Neural cell (in vitro differentiated cells): ENCODE measurements at regions not wholly inside any gene's neighbourhood (a gene's known extent, or its start where the extent isn't known, plus 50 kb on each side); places are given as distances from the start of the nearest gene placed in this dataset.

Experiments
- H2AFZ ChIP-seq: fragments of 200-600, 300-800 bp; sonication (generic), shearing (Covaris generic); 2 replicates; pipeline ENCODE4 v1.6.0; 2014; ENCODE audit warnings: low read depth, mild to moderate bottlenecking, antibody characterized with exemption, low read length, moderate library complexity
- H3F3A ChIP-seq: fragments of 200-600 bp; shearing (Covaris generic); 2 replicates; pipeline ENCODE4 v1.6.1; 2016; ENCODE audit warnings: mild to moderate bottlenecking, moderate library complexity, mixed read lengths, antibody characterized with exemption, low read length; ENCODE audit not compliant: insufficient read depth, poor library complexity, severe bottlenecking
- H3K27ac ChIP-seq: fragments of 200-600, 300-800 bp; sonication (generic), shearing (Covaris generic); 2 replicates; pipeline ENCODE4 v1.5.1; 2014; ENCODE audit warnings: mild to moderate bottlenecking, low read length, moderate library complexity
- H3K27me3 ChIP-seq: fragments of 300-800, 200-600 bp; sonication (generic), shearing (Covaris generic); 2 replicates; pipeline ENCODE4 v1.6.0; 2014; ENCODE audit warnings: mild to moderate bottlenecking, low read depth, low read length, moderate library complexity; ENCODE audit not compliant: insufficient read depth
- H3K36me3 ChIP-seq: fragments of 300-800, 200-600 bp; sonication (generic), shearing (Covaris generic); 2 replicates; pipeline ENCODE4 v1.5.1; 2014; ENCODE audit warnings: mild to moderate bottlenecking, antibody characterized with exemption, low read length, moderate library complexity; ENCODE audit not compliant: insufficient read depth
- H3K4me2 ChIP-seq: fragments of 300-800, 200-600 bp; sonication (generic), shearing (Covaris generic); 2 replicates; pipeline ENCODE4 v1.6.0; 2014; ENCODE audit warnings: mild to moderate bottlenecking, low read length
- H3K4me3 ChIP-seq: fragments of 300-800, 200-600 bp; sonication (generic), shearing (Covaris generic); 2 replicates; pipeline ENCODE4 v1.5.1; 2014; ENCODE audit warnings: mild to moderate bottlenecking, low read length, moderate library complexity
- H3K79me2 ChIP-seq: fragments of 200-600 bp; shearing (Covaris generic); replicated peaks from 2 replicates; pipeline ENCODE4 v1.6.0; 2014; ENCODE audit warnings: mild to moderate bottlenecking, low read length, moderate library complexity; ENCODE audit not compliant: insufficient read depth
- H3K9ac ChIP-seq: fragments of 300-800, 200-600 bp; sonication (generic), shearing (Covaris generic); 2 replicates; pipeline ENCODE4 v1.6.1; 2016; ENCODE audit warnings: mild to moderate bottlenecking, low read length, mixed read lengths
- H3K9me2 ChIP-seq: fragments of 200-600 bp; shearing (Covaris generic); 2 replicates; pipeline ENCODE4 v1.6.1; 2016; ENCODE audit warnings: mild to moderate bottlenecking, low read length, mixed read lengths; ENCODE audit not compliant: insufficient read depth
- H3K9me3 ChIP-seq: fragments of 200-600, 300-800 bp; sonication (generic), shearing (Covaris generic); 2 replicates; pipeline ENCODE4 v1.6.1; 2016; ENCODE audit warnings: mild to moderate bottlenecking, mixed run types, low read length, moderate library complexity, mixed read lengths
- H4K20me1 ChIP-seq: fragments of 200-600 bp; shearing (Covaris generic); 2 replicates; pipeline ENCODE4 v1.6.1; 2016; ENCODE audit warnings: mild to moderate bottlenecking, mixed run types; ENCODE audit not compliant: insufficient read depth
- CTCF ChIP-seq: fragments of 450-650 bp; IDR thresholded peaks from 2 replicates; pipeline ENCODE4 v1.5.1; 2014; ENCODE audit warnings: antibody characterized with exemption, mild to moderate bottlenecking, moderate library complexity; ENCODE audit not compliant: poor library complexity, severe bottlenecking
- EP300 ChIP-seq: fragments of 450-650 bp; conservative IDR thresholded peaks from 2 replicates; pipeline ENCODE4 v1.6.1; 2014; ENCODE audit warnings: antibody characterized with exemption, mild to moderate bottlenecking, moderate library complexity; ENCODE audit not compliant: poor library complexity, severe bottlenecking
- EZH2 ChIP-seq: fragments of 200-600, 300-800 bp; shearing (Covaris generic), sonication (generic); IDR thresholded peaks from 2 replicates; pipeline ENCODE4 v1.6.1; 2014; ENCODE audit warnings: antibody characterized with exemption, low read length, borderline replicate concordance, mild to moderate bottlenecking; ENCODE audit not compliant: insufficient read depth, poor library complexity, severe bottlenecking
- MXI1 ChIP-seq: fragments of 450-650 bp; conservative IDR thresholded peaks from 2 replicates; pipeline ENCODE4 v1.6.1; 2014; ENCODE audit warnings: antibody characterized with exemption, mild to moderate bottlenecking; ENCODE audit not compliant: poor library complexity, severe bottlenecking
- POLR2AphosphoS5 ChIP-seq: IDR thresholded peaks from 2 replicates; pipeline ENCODE4 v1.6.1; 2012
- RAD21 ChIP-seq: fragments of 450-650 bp; conservative IDR thresholded peaks from 2 replicates; pipeline ENCODE4 v1.6.1; 2014; ENCODE audit warnings: antibody characterized with exemption, mild to moderate bottlenecking, moderate library complexity
- REST ChIP-seq: IDR thresholded peaks from 2 replicates; pipeline ENCODE4 v1.6.1; 2012; ENCODE audit warnings: borderline replicate concordance
- SMC3 ChIP-seq: fragments of 450-650 bp; conservative IDR thresholded peaks from 2 replicates; pipeline ENCODE4 v1.6.1; 2014; ENCODE audit warnings: antibody characterized with exemption, mild to moderate bottlenecking, moderate library complexity; ENCODE audit not compliant: poor library complexity
- TAF1 ChIP-seq: IDR thresholded peaks from 2 replicates; pipeline ENCODE4 v1.6.1; 2012; ENCODE audit warnings: low read depth

GRCh38 chr3:106510206-106510605 is 641.4 kb upstream of the CBLB start:
- no peak for TF ChIP-seq EZH2
- TF ChIP-seq POLR2AphosphoS5, result no peak
- TF ChIP-seq CTCF, result no peak
- H3K9me3 ChIP-seq, result no peaks in the 10 kb centered on the region

GRCh38 chr3:106512846-106513245 is 644.0 kb upstream of the CBLB start:
- Histone ChIP-seq H3K4me2 (no peak overlapping the region), H3K9me3 (no peaks in the 10 kb centered on the region), H3K27me3 (no peaks in the 10 kb centered on the region), H2AFZ (no peak overlapping the region), H4K20me1 (no peaks in the 10 kb centered on the region), H3K79me2 (no peaks in the 10 kb centered on the region), H3K9me2 (no peaks in the 10 kb centered on the region), H3K4me3 (no peak overlapping the region), H3F3A (no peaks in the 10 kb centered on the region), H3K36me3 (no peaks in the 10 kb centered on the region), H3K27ac (no peak overlapping the region), H3K9ac (no peak overlapping the region)
- TF ChIP-seq POLR2AphosphoS5 (no peak), MXI1 (no peak), RAD21 (no peak), TAF1 (no peak), REST (no peak), CTCF (no peak), EZH2 (no peak), EP300 (no peak), SMC3 (no peak)

More at GRCh38 chr3:106510206-106510605, 641.4 kb upstream of the CBLB start:
- Histone ChIP-seq H2AFZ (no peak overlapping the region), H3K79me2 (no peaks in the 10 kb centered on the region), H3K27me3 (no peaks in the 10 kb centered on the region), H3K4me2 (no peak overlapping the region), H3K9ac (no peak overlapping the region), H3F3A (no peaks in the 10 kb centered on the region), H4K20me1 (no peaks in the 10 kb centered on the region), H3K9me2 (no peaks in the 10 kb centered on the region), H3K36me3 (no peaks in the 10 kb centered on the region), H3K27ac (no peak overlapping the region), H3K4me3 (no peak overlapping the region)
